SK-N-SH (cell line): ENCODE measurements at regions not wholly inside any gene's neighbourhood (a gene's known extent, or its start where the extent isn't known, plus 50 kb on each side); places are given as distances from the start of the nearest gene placed in this dataset.

Experiments
- CTCF ChIA-PET: fragments of 300-600, 350-600 bp; formaldehyde crosslinking; extraction: SDS; loops from one replicate; lab custom pipeline; 2021; lab: Yijun Ruan, JAX
- POLR2A ChIA-PET: fragments of 350-600 bp; sonication (Branson Sonifier 250); formaldehyde crosslinking; extraction: SDS; loops from one replicate; lab custom pipeline; 2020; ENCODE audit warnings: antibody characterized with exemption, inconsistent platforms; lab: Yijun Ruan, JAX
- DNase-seq: peaks from one replicate; pipeline ENCODE4 v3.0.0; 2012
- H2AFZ ChIP-seq: fragments of 200-600 bp; sonication (generic); 2 replicates; pipeline ENCODE4 v1.8.1; 2016; ENCODE audit warnings: antibody characterized with exemption, mild to moderate bottlenecking, low read depth
- H3F3A ChIP-seq: fragments of 200-600 bp; sonication (generic); replicated peaks from 2 replicates; pipeline ENCODE3; 2016; ENCODE audit warnings: antibody characterized with exemption, mild to moderate bottlenecking; ENCODE audit not compliant: insufficient read depth
- H3K27ac ChIP-seq, 2 experiments: fragments of 200-500 bp in 1 of 2; fragments of 200-600 bp in 1 of 2; sonication (Bioruptor generic) in 1 of 2; sonication (generic), shearing (Covaris generic) in 1 of 2; 2 replicates each; pipeline versions ENCODE4 v1.5.1 to v1.6.1; 2014 to 2016; ENCODE audit warnings: low read depth in 2 of 2, inconsistent platforms in 1 of 2, low read length in 1 of 2, mild to moderate bottlenecking in 1 of 2, mixed read lengths in 1 of 2
- H3K27me3 ChIP-seq: fragments of 200-600 bp; sonication (generic), shearing (Covaris generic); 2 replicates; pipeline ENCODE4 v1.6.1; 2016; ENCODE audit warnings: mixed run types; ENCODE audit not compliant: insufficient read depth
- H3K36me3 ChIP-seq, 2 experiments: fragments of 200-500 bp in 1 of 2; fragments of 200-600 bp in 1 of 2; sonication (Bioruptor generic) in 1 of 2; sonication (generic) in 1 of 2; replicated peaks in 1 of 2; 2 replicates each; pipeline versions ENCODE3 to v1.5.1; 2014 to 2016; ENCODE audit warnings: low read length in 1 of 2, mild to moderate bottlenecking in 1 of 2; ENCODE audit not compliant: insufficient read depth in 2 of 2, control insufficient read depth in 1 of 2
- H3K4me1 ChIP-seq, 2 experiments: fragments of 200-500 bp in 1 of 2; fragments of 200-600 bp in 1 of 2; sonication (Bioruptor generic) in 1 of 2; sonication (generic), shearing (Covaris generic) in 1 of 2; 2 replicates each; pipeline versions ENCODE4 v1.5.1 to v1.6.1; 2014 to 2016; ENCODE audit warnings: low read depth in 1 of 2, low read length in 1 of 2, mixed run types in 1 of 2; ENCODE audit not compliant: insufficient read depth in 2 of 2, control insufficient read depth in 1 of 2
- H3K4me2 ChIP-seq: fragments of 200-600 bp; sonication (generic), shearing (Covaris generic); 2 replicates; pipeline ENCODE4 v1.6.1; 2017; ENCODE audit warnings: mixed run types
- H3K4me3 ChIP-seq, 2 experiments: fragments of 200-500 bp in 1 of 2; fragments of 200-600 bp in 1 of 2; sonication (Bioruptor generic) in 1 of 2; sonication (generic), shearing (Covaris generic) in 1 of 2; 2 replicates each; pipeline versions ENCODE4 v1.5.1 to v1.8.1; 2014 to 2016; ENCODE audit warnings: low read depth in 2 of 2, inconsistent platforms in 1 of 2, low read length in 1 of 2, mild to moderate bottlenecking in 1 of 2, mixed read lengths in 1 of 2, moderate library complexity in 1 of 2
- H3K79me2 ChIP-seq: fragments of 200-600 bp; sonication (generic); 2 replicates; pipeline ENCODE4 v1.8.1; 2017; ENCODE audit warnings: mild to moderate bottlenecking; ENCODE audit not compliant: insufficient read depth
- H3K9ac ChIP-seq: fragments of 200-600 bp; sonication (generic); 2 replicates; pipeline ENCODE4 v1.6.1; 2017; ENCODE audit warnings: mixed run types
- H3K9me2 ChIP-seq: fragments of 200-600 bp; sonication (generic); 2 replicates; pipeline ENCODE4 v1.6.1; 2017; ENCODE audit warnings: mixed run types
- H3K9me3 ChIP-seq: fragments of 200-600 bp; sonication (generic); 2 replicates; pipeline ENCODE4 v1.6.1; 2017; ENCODE audit warnings: mixed run types, mild to moderate bottlenecking, moderate library complexity
- H4K20me1 ChIP-seq: fragments of 200-600 bp; sonication (generic); 2 replicates; pipeline ENCODE4 v1.6.1; 2017; ENCODE audit warnings: mild to moderate bottlenecking, mixed run types; ENCODE audit not compliant: insufficient read depth
- ELF1 ChIP-seq: IDR thresholded peaks from 2 replicates; pipeline ENCODE4 v1.4.0; 2012
- FOSL2 ChIP-seq: IDR thresholded peaks from 2 replicates; pipeline ENCODE4 v1.4.0; 2012; ENCODE audit warnings: low read depth, mild to moderate bottlenecking, moderate library complexity, borderline replicate concordance
- MEF2A ChIP-seq: IDR thresholded peaks from 2 replicates; pipeline ENCODE4 v1.4.0; 2012; ENCODE audit warnings: low read depth, borderline replicate concordance
- NFIC ChIP-seq: IDR thresholded peaks from 2 replicates; pipeline ENCODE4 v1.4.0; 2012; ENCODE audit warnings: borderline replicate concordance
- NRF1 ChIP-seq: IDR thresholded peaks from 2 replicates; pipeline ENCODE4 v1.6.1; 2012; ENCODE audit warnings: low read depth, mild to moderate bottlenecking, low read length
- RXRA ChIP-seq: IDR thresholded peaks from 2 replicates; pipeline ENCODE4 v1.4.0; 2012; ENCODE audit warnings: low read depth, mild to moderate bottlenecking, borderline replicate concordance
- SMC3 ChIP-seq: IDR thresholded peaks from 2 replicates; pipeline ENCODE4 v1.6.1; 2012; ENCODE audit warnings: low read depth, low read length, improper control_type of control experiment
- TCF12 ChIP-seq: IDR thresholded peaks from 2 replicates; pipeline ENCODE4 v1.4.0; 2012
- WGBS: methylation state at CpG from one replicate; pipeline ENCODE4 v1.1.6; 2017; ENCODE audit warnings: low lambda C conversion rate; 5-methylcytosine and 5-hydroxymethylcytosine counted together
- TF ChIP-seq, protein P1 (sequence below): fragments of 150-350 bp; IDR thresholded peaks from 2 replicates; pipeline ENCODE4 v1.6.1; 2016; ENCODE audit warnings: mild to moderate bottlenecking, low read depth, low read length
- TF ChIP-seq, protein P2 (sequence below): IDR thresholded peaks from 2 replicates; pipeline ENCODE4 v1.6.1; 2012; ENCODE audit warnings: mild to moderate bottlenecking, low read depth, low read length, moderate library complexity
- TF ChIP-seq, protein P3 (sequence below): IDR thresholded peaks from 2 replicates; pipeline ENCODE4 v1.4.0; 2012; ENCODE audit warnings: low read depth
- TF ChIP-seq, protein P4 (sequence below): fragments of 150-350 bp; IDR thresholded peaks from 2 replicates; pipeline ENCODE4 v1.6.1; 2017; ENCODE audit warnings: antibody characterized with exemption, low read length, low read depth, borderline replicate concordance

DNA sequence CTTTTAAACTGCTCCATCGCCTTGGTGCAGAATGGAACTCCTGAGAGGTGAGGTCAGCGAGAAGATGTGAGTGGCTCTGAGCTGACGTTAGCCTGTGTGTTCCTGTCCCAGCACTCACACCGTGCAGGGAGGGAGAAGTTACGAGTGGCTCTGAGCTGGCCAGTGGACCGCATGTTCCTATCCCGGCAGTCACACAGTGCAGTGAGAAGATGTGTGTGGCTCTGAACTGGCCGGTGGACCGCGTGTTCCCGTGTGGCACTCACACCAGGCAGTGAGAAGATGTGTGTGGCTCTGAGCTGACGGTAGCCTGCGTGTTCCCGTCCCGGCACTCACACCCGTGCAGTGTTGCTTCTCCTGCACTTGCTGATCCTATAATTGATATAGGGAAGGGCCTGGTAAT lies 59.9 kb downstream of the VCPKMT start:
- Histone ChIP-seq H3K9me3 (no peaks in the 10 kb centered on the region), H4K20me1 (no peaks in the 10 kb centered on the region), H3K9ac (no peak overlapping the region), H3K9me2 (no peaks in the 10 kb centered on the region), H3K4me2 (no peak overlapping the region), H3K27ac (no peak overlapping the region), H3K27me3 (no peaks in the 10 kb centered on the region), H3K36me3 (no peaks in the 10 kb centered on the region), H3F3A (peaks cover 18% of the 10 kb centered on the region), H3K4me3 (no peak overlapping the region), H3K4me1 (peaks cover 17 to 21% of the 10 kb centered on the region in 2 experiments), H3K79me2 (no peaks in the 10 kb centered on the region), H2AFZ (no peak overlapping the region)
- DNase-seq: no peak
- POLR2A ChIA-PET: no interaction called here
- TF ChIP-seq FOSL2: no peak
- no peak for TF ChIP-seq RXRA
- TF ChIP-seq ELF1: no peak
- TF ChIP-seq, protein P1, sequence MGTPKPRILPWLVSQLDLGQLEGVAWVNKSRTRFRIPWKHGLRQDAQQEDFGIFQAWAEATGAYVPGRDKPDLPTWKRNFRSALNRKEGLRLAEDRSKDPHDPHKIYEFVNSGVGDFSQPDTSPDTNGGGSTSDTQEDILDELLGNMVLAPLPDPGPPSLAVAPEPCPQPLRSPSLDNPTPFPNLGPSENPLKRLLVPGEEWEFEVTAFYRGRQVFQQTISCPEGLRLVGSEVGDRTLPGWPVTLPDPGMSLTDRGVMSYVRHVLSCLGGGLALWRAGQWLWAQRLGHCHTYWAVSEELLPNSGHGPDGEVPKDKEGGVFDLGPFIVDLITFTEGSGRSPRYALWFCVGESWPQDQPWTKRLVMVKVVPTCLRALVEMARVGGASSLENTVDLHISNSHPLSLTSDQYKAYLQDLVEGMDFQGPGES: no peak
- WGBS: 96% methylated on average over 14 of the region's 16 CpGs
- CTCF ChIA-PET: no interaction called here

DNA sequence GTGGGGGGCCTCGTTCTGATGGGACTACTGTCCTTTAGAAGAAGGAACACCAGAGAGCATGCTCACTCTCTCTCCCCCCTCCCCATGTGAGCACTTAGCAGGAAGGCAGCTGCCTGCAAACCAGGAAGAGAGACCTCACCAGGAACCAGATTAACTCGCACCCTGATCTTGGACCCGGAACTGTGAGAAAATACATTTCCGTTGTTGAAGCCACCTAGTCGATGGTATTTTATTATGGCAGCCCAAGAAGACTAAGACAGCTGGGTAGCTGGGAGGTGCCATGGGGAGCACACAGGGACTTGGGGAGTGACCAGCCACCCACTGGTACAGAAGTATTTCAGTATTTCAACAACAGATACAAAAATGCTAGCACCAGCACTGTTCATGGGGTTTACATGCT lies 59.0 kb downstream of the VCPKMT start:
- H3K9me2 ChIP-seq: no peaks in the 10 kb centered on the region
- peaks cover 26 to 30% of the 10 kb centered on the region in 2 experiments for H3K4me1 ChIP-seq
- no peak overlapping the region for H3K4me3 ChIP-seq
- H3K9ac ChIP-seq: no peak overlapping the region
- 84% methylated on average over 5 of the region's 5 CpGs for WGBS
- CTCF ChIA-PET: no interaction called here
- H3K79me2 ChIP-seq: no peaks in the 10 kb centered on the region
- no peaks in the 10 kb centered on the region for H3K27me3 ChIP-seq
- no peak overlapping the region for H2AFZ ChIP-seq
- H4K20me1 ChIP-seq: no peaks in the 10 kb centered on the region
- no peak overlapping the region for H3K27ac ChIP-seq
- TF ChIP-seq MEF2A (no peak), NRF1 (no peak), TCF12 (no peak), NFIC (no peak), FOSL2 (no peak), SMC3 (no peak)
- TF ChIP-seq, protein P2, sequence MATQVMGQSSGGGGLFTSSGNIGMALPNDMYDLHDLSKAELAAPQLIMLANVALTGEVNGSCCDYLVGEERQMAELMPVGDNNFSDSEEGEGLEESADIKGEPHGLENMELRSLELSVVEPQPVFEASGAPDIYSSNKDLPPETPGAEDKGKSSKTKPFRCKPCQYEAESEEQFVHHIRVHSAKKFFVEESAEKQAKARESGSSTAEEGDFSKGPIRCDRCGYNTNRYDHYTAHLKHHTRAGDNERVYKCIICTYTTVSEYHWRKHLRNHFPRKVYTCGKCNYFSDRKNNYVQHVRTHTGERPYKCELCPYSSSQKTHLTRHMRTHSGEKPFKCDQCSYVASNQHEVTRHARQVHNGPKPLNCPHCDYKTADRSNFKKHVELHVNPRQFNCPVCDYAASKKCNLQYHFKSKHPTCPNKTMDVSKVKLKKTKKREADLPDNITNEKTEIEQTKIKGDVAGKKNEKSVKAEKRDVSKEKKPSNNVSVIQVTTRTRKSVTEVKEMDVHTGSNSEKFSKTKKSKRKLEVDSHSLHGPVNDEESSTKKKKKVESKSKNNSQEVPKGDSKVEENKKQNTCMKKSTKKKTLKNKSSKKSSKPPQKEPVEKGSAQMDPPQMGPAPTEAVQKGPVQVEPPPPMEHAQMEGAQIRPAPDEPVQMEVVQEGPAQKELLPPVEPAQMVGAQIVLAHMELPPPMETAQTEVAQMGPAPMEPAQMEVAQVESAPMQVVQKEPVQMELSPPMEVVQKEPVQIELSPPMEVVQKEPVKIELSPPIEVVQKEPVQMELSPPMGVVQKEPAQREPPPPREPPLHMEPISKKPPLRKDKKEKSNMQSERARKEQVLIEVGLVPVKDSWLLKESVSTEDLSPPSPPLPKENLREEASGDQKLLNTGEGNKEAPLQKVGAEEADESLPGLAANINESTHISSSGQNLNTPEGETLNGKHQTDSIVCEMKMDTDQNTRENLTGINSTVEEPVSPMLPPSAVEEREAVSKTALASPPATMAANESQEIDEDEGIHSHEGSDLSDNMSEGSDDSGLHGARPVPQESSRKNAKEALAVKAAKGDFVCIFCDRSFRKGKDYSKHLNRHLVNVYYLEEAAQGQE: no peak
- TF ChIP-seq, protein P3, sequence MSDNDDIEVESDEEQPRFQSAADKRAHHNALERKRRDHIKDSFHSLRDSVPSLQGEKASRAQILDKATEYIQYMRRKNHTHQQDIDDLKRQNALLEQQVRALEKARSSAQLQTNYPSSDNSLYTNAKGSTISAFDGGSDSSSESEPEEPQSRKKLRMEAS: no peak
- TF ChIP-seq, protein P4, sequence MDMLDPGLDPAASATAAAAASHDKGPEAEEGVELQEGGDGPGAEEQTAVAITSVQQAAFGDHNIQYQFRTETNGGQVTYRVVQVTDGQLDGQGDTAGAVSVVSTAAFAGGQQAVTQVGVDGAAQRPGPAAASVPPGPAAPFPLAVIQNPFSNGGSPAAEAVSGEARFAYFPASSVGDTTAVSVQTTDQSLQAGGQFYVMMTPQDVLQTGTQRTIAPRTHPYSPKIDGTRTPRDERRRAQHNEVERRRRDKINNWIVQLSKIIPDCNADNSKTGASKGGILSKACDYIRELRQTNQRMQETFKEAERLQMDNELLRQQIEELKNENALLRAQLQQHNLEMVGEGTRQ: no peak
- TF ChIP-seq, all 33 proteins: peak for 0
- DNase-seq: no peak
- H3K4me2 ChIP-seq: no peak overlapping the region
- no peaks in the 10 kb centered on the region for H3K36me3 ChIP-seq
- no peaks in the 10 kb centered on the region for H3K9me3 ChIP-seq
- H3F3A ChIP-seq: peaks cover 25% of the 10 kb centered on the region
- POLR2A ChIA-PET: no interaction called here
